Activated naive CD8-positive, alpha-beta T cell treated with anti-CD3 and anti-CD28 coated beads, Interleukin-2, amount 50 U/mL, for 24 hours (primary cell): ENCODE measurements at regions not wholly inside any gene's neighbourhood (a gene's known extent, or its start where the extent isn't known, plus 50 kb on each side); places are given as distances from the start of the nearest gene placed in this dataset.
"Not testable (repeated sequence)": the region's sequence is repeated elsewhere in the genome, so short reads cannot be mapped to it uniquely, and the experiment has no call there.

Experiments
- ATAC-seq: fragments of 150-1000 bp; cut with Tn5 transposase; one replicate; pipeline ENCODE4 v1.10.0; 2021
- DNase-seq: peaks from one replicate; pipeline ENCODE4 v3.0.0; 2021
- H3K27ac Mint-ChIP-seq: one replicate; pipeline ENCODE4 v1.8.0; 2021; ENCODE audit warnings: mild to moderate bottlenecking, mixed read lengths
- H3K27me3 Mint-ChIP-seq: one replicate; pipeline ENCODE4 v1.8.0; 2021; ENCODE audit warnings: mixed read lengths
- H3K36me3 Mint-ChIP-seq: one replicate; pipeline ENCODE4 v1.8.0; 2021; ENCODE audit warnings: low read depth, mixed read lengths
- H3K4me1 Mint-ChIP-seq: one replicate; pipeline ENCODE4 v1.8.0; 2021; ENCODE audit warnings: mixed read lengths
- H3K4me3 Mint-ChIP-seq: one replicate; pipeline ENCODE4 v1.8.0; 2021; ENCODE audit warnings: mild to moderate bottlenecking, moderate library complexity, mixed read lengths
- H3K9me3 Mint-ChIP-seq: one replicate; pipeline ENCODE4 v1.8.0; 2021; ENCODE audit warnings: mixed read lengths

DNA sequence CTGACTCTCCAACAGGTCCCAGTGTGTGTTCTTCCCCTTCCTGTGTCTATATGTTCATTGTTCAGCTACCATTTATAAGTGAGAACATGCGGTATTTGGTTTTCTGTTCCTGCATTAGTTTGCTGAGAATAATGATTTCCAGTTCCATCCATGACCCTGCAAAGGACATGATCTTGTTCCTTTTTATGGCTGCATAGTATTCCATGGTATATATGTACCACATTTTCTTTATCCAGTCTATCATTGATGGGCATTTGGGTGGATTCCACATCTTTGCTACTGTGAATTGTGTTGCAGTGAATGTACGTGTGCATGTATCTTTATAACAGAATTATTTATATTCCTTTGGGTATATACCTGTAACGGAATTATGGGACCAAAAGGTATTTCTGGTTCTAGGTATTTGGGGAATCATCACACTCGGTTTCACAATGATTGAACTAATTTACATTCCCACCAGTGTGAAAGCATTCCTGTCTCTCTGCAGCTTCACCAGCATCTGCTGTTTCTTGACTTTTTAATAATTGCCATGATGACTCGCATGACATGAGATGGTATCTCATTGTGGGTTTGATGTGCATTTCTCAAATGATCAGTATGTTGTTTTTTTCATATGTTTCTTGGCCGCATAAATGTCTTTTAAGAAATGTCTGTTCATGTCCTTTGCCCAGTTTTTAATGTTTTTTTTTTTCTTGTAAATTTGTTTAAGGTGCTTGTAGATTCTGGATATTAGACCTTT, 60.2 kb downstream of the LSMEM1 start:
- Mint-ChIP-seq H3K27ac (no peak overlapping the region), H3K27me3 (peaks cover 25% of the 10 kb centered on the region), H3K36me3 (no peaks in the 10 kb centered on the region), H3K9me3 (peaks cover 6% of the 10 kb centered on the region), H3K4me3 (no peak overlapping the region), H3K4me1 (no peaks in the 10 kb centered on the region)
- ATAC-seq: no peak
- no peak for DNase-seq

DNA sequence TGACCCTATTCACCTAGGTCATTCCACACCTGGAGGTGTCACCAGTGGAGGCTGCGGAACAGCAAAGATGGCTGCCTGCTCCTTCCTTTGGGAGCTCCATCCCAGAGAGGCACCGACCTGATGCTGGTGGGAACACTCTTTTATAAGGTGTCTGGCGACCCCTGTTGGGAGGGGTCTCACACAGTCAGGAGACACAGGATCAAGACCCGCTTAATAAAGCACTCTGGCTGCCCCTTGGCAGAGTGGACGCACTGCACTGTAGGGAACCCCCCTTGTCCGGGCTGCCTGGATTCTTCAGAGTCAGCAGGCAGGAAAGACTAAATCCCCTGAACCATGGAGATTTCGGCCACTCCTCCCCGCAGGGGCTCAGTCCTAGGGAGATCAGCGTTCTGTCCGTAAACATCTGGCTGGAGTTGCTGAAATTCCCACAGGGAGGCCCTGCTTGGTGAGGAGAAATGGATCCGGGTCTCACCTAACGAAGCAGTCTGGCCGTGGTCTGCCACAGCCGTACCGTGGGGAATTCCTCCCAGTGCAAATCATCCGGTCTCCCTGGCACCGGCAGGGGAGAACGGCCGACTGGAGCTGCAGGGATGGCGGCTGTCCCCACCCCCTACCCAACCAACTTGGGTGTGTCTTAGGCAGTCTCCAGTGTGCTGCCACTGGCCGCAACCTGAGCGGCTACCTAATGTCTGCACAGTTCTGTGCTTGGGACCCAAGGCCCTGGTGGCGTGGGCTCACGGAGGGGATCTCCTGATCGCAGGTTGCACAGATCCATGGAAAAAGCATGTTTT, 66.1 kb downstream of the LSMEM1 start:
- H3K27me3 Mint-ChIP-seq: peaks cover 17% of the 10 kb centered on the region
- H3K36me3 Mint-ChIP-seq: no peaks in the 10 kb centered on the region
- DNase-seq (no peak), ATAC-seq (peak; percentile 28)
- peaks cover 6% of the 10 kb centered on the region for H3K9me3 Mint-ChIP-seq
- no peak overlapping the region for H3K4me3 Mint-ChIP-seq
- no peak overlapping the region for H3K27ac Mint-ChIP-seq
- no peaks in the 10 kb centered on the region for H3K4me1 Mint-ChIP-seq

DNA sequence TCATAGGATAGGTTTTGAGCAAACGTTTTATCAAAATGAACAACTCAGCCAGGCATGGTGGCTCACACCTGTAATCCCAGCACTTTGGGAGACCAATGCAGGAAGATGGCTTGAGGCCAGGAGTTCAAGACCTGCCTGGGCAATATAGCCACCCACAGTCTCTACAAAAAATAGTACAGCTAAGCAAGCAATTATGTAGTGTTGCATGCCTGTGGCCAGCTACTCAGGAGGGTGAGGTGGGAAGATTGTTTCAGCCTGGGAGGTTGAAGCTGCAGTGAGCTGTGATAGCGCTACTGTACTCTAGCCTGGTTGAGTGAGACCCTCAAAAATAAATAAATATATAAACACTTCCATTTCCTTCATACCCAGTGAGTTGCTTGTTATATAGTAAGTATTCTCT, 67.1 kb downstream of the LSMEM1 start:
- no peak overlapping the region for H3K4me3 Mint-ChIP-seq
- no peak overlapping the region for H3K27ac Mint-ChIP-seq
- ATAC-seq (no peak), DNase-seq (no peak)
- peaks cover 6% of the 10 kb centered on the region for H3K9me3 Mint-ChIP-seq
- H3K27me3 Mint-ChIP-seq: peaks cover 17% of the 10 kb centered on the region
- no peaks in the 10 kb centered on the region for H3K4me1 Mint-ChIP-seq
- H3K36me3 Mint-ChIP-seq: no peaks in the 10 kb centered on the region

DNA sequence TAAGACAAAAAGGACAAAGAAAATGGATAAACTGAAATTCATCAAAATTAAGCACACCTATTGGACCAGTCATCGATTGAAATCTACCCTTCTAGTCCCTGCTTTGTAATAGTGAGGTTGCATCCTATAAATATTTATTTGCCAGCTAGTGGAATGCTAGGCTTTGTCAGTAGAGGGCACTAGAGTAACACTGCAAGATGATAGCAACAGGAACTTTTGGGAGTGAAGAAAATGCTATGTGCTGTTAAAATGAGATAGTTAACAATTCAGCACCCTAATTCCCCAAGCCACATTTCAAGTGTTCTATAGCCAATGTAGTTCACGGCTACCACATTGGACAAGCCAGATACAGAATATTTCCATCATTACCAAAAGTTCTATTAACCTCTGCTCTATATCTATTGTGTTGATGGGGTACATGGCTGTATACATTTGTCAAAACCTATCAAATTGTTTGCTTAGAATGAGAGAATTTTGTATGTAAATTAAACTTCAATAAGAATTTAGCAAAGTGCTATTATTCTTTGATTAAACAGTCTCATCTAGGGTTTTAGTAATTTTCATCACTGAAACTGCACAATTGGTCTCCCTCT, 69.8 kb downstream of the LSMEM1 start:
- Mint-ChIP-seq H3K4me3 (no peak overlapping the region), H3K36me3 (no peaks in the 10 kb centered on the region), H3K9me3 (no peaks in the 10 kb centered on the region), H3K27ac (no peak overlapping the region), H3K27me3 (peaks cover 7% of the 10 kb centered on the region), H3K4me1 (no peaks in the 10 kb centered on the region)
- peak; percentile 68 for ATAC-seq
- DNase-seq: no peak

DNA sequence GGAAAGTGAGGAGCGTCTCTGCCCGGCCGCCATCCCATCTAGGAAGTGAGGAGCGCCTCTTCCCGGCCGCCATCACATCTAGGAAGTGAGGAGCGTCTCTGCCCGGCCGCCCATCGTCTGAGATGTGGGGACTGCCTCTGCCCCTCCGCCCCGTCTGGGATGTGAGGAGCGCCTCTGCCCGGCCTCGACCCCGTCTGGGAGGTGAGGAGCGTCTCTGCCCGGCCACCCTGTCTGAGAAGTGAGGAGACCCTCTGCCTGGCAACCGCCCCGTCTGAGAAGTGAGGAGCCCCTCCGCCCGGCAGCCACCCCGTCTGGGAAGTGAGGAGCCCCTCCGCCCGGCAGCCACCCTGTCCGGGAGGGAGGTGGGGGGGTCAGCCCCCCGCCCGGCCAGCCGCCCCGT, 70.7 kb downstream of the LSMEM1 start:
- not testable (repeated sequence) for H3K4me3 Mint-ChIP-seq, H3K27me3 Mint-ChIP-seq, DNase-seq, H3K4me1 Mint-ChIP-seq, H3K36me3 Mint-ChIP-seq, H3K27ac Mint-ChIP-seq, H3K9me3 Mint-ChIP-seq, ATAC-seq

DNA sequence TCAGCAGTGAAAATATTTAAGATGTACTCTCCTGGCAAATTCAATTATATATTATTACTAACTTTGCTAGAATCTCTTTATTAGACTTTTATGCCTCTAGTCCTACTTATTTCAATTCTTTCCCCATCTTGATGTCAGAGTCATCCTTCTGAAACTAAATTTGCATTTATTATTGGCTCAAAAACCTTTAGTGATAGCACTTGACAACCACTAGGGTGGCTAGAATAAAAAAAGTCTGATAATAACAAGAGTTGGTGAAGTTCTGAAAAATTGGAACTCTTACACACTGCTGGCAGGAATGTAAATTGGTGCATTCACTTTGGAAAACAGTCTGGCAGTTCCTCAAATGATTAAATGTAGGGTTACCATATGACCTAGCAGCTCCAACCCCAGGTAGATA, 73.8 kb downstream of the LSMEM1 start:
- H3K4me3 Mint-ChIP-seq: no peak overlapping the region
- H3K27ac Mint-ChIP-seq: no peak overlapping the region
- no peaks in the 10 kb centered on the region for H3K36me3 Mint-ChIP-seq
- no peaks in the 10 kb centered on the region for H3K27me3 Mint-ChIP-seq
- DNase-seq: no peak
- no peak for ATAC-seq
- no peaks in the 10 kb centered on the region for H3K9me3 Mint-ChIP-seq
- H3K4me1 Mint-ChIP-seq: peaks cover 13% of the 10 kb centered on the region

DNA sequence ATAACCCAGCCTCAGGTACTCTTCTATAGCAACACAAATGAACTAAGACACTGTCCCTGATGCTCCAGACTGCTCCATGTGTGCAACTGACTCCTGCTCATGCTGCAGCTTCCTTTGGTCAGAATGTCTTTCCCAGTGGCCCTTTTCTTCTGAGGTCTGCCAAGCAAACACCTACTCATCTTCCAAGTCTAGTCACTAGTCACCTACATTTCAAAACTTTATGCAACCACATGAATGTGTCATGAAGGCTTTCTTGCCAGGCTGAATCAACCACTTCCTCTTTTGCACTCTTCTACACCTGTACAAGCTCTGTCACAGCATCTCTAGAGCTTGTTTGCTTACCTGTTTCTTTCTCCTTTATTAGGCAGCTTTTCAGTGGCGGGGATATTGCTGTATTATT, 75.8 kb downstream of the LSMEM1 start:
- Mint-ChIP-seq H3K36me3 (no peaks in the 10 kb centered on the region), H3K27ac (no peak overlapping the region), H3K9me3 (no peaks in the 10 kb centered on the region), H3K4me1 (peaks cover 18% of the 10 kb centered on the region), H3K4me3 (no peak overlapping the region), H3K27me3 (peaks cover 2% of the 10 kb centered on the region)
- ATAC-seq (peak; percentile 94), DNase-seq (no peak)

DNA sequence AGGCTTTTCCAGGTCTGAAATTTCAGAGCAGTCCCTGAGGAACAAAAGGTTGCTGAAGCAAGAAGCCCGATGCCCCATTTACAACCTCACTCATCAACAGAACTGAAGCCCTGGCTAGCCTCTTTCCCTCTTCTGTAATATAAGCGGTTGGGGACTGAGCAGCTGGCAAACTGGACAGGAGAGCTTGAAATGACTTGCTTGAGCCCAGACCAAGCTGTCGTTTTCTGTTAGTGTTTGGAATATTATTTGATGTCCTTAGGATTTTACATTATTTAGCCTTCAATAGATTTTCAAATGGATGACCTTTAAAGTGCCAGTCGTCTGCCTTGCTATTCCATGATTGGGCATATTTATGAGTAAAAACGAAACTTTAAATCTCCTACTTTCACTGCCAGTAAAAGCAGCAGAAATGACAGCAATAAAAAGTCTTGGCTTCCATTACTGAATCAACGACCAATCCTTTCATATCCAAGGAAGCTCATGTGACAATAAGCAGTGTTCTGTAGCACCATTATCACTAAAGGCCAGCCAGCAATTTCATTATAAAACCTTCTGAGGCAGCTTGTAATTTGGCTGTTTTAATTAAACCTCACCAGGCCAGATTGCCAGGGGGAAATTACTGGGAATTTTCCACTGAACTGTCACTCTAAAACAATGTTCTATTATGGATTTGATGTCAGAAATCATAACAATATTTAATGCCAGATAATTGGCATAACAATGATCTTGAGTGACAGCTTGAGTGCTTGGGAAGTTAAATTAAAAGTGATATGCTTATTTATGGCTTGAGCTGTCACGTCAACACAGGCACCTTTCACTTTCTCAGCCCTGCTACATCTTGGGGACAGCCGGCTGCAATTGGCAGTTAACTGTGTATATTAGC, 85.9 kb downstream of the LSMEM1 start:
- Mint-ChIP-seq H3K27me3 (peaks cover 2% of the 10 kb centered on the region), H3K36me3 (no peaks in the 10 kb centered on the region), H3K4me3 (no peak overlapping the region), H3K9me3 (no peaks in the 10 kb centered on the region), H3K4me1 (no peaks in the 10 kb centered on the region), H3K27ac (no peak overlapping the region)
- ATAC-seq (no peak), DNase-seq (no peak)

DNA sequence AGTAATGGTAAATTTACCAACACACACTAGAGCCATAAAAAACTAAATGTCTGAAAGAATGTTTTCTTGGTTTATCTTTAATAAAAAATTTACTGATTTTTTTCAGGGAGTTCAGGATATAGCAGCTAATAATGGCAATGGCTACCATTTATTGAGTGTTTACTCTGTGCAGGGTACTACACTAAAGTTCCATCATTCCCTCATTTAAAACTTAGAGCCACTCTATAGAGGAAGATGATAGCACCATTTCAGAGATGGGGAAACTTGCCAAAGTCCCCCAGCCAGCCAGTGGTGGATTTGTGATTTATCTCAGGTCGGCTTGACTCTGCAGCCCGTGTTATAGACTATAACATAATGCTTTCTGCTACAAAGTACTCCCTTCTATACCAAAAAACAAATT, 86.6 kb downstream of the LSMEM1 start:
- no peak overlapping the region for H3K27ac Mint-ChIP-seq
- H3K4me3 Mint-ChIP-seq: no peak overlapping the region
- H3K36me3 Mint-ChIP-seq: no peaks in the 10 kb centered on the region
- ATAC-seq (no peak), DNase-seq (no peak)
- H3K9me3 Mint-ChIP-seq: no peaks in the 10 kb centered on the region
- peaks cover 2% of the 10 kb centered on the region for H3K27me3 Mint-ChIP-seq
- H3K4me1 Mint-ChIP-seq: peaks cover 4% of the 10 kb centered on the region

DNA sequence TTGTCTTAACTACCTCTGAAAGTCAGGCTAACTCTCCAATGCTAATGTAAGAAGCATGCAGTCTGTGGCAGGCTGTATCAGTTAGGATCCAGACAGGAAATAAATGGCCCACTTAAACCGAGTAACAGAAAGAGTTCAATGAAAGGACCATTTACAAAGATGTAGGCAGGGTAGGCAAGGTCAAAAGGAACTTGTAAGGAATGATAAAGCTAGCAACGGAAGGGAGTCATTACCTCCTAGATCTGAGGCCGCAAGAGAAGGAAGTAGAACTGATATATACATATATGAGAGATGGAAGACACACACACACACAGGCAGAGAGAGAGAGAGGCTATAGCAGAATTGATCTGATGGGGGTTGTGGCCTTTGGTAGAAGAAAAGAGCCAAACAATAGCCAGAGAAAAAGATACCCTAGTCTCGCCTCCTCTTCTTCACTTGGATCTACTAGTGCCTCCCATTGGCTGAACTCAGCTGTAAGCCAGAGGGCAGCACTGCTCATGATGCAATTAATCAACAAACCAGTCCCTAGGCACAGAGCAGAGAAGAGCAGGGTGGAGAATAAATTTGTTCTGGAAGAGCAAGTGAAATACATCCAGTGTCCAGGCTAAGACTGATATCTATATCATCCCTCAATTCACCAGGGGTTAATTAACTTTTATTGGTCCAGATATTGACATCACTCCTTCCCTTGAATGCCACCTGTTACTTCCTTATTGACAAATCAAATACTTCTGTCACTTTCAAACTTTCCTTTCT, 91.2 kb downstream of the LSMEM1 start:
- H3K4me1 Mint-ChIP-seq: peaks cover 14% of the 10 kb centered on the region
- H3K36me3 Mint-ChIP-seq: no peaks in the 10 kb centered on the region
- no peak overlapping the region for H3K27ac Mint-ChIP-seq
- peaks cover 11% of the 10 kb centered on the region for H3K9me3 Mint-ChIP-seq
- no peak for DNase-seq
- no peak overlapping the region for H3K4me3 Mint-ChIP-seq
- peak; percentile 33 for ATAC-seq
- H3K27me3 Mint-ChIP-seq: no peaks in the 10 kb centered on the region

DNA sequence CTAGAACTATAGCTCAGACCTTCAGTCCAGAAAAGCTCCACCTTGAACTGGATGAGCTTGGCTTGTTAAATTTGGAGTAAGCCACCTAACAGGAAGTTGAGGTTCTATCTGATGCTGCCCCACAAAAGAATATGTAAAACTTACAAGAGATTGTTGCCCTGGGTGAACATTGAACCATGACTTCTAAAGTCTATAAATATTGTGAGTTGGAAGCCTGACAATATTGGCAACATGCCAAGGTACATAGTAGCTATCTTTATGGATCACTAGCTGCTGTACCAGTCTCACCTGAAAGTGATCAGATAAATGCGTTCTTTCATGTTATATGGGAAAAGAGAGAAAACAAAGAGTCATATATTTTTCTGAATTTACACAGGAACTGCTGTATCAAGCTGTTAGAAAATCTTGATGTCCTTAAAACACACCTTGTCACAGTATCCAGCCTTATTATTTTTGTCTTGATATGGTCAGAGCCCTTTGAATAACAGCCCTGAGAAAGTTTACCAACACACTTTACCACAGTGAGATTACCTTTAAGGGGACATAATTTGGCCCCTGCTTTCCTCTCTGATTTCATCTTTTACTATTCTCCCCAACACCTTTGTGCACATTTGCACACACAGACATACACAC, 92.0 kb downstream of the LSMEM1 start:
- peaks cover 14% of the 10 kb centered on the region for H3K4me1 Mint-ChIP-seq
- H3K4me3 Mint-ChIP-seq: no peak overlapping the region
- ATAC-seq (no peak), DNase-seq (no peak)
- H3K27ac Mint-ChIP-seq: no peak overlapping the region
- H3K27me3 Mint-ChIP-seq: no peaks in the 10 kb centered on the region
- peaks cover 11% of the 10 kb centered on the region for H3K9me3 Mint-ChIP-seq
- no peaks in the 10 kb centered on the region for H3K36me3 Mint-ChIP-seq

DNA sequence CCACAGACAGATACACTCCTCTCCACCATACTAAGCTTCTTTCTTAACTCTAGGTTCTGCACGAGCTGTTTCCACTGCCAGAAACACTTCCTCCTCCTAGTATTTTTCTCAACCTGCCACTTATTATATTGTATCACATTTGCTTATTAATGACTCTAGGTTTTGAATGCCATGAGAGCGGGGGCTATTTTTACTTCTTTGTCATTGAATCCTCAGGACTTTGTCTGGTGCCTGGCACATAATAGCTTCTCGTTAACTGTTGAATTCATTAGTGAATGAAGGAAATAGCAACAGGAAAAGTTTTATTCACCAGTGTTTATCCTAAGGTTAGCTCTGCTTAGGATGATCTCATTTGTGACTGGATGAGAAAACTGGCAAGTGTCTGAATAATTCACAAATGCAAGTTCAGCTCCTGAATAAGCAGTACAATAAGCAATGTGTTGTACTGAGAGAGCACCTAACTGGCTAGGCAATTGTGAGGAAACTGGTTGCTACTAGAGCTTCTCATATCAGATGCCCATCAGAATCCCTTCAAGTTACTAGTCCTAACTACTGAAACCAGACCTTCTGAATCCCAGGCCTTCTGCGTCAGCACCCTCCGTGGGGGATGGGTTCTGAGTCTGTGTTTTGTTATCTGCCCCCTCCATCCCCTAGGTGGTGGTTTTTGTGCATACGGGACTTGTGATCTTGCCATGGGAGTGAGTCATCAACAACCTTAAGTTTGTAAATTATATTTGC, 92.7 kb downstream of the LSMEM1 start:
- no peak overlapping the region for H3K4me3 Mint-ChIP-seq
- peaks cover 11% of the 10 kb centered on the region for H3K9me3 Mint-ChIP-seq
- ATAC-seq: no peak
- no peak overlapping the region for H3K27ac Mint-ChIP-seq
- H3K36me3 Mint-ChIP-seq: no peaks in the 10 kb centered on the region
- no peak for DNase-seq
- H3K4me1 Mint-ChIP-seq: peaks cover 14% of the 10 kb centered on the region
- no peaks in the 10 kb centered on the region for H3K27me3 Mint-ChIP-seq

DNA sequence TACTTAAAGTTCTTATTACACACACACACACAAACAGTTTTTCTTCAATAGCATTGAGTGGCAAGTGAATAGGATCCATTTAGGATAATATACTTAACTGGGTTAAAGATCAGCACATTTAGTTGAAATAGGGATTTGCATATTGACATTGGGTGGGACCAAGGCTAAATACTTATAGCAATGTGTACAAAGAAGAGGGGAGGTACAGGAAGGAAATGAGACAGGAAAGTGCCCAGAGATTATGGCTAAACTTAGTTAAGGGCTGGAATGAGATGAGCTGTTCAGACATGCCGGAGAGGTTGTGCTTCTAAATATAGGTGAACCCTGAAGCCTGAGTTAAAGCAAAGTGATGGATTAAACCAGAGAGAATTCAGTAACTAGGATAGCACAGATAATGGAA, 95.1 kb downstream of the LSMEM1 start:
- H3K9me3 Mint-ChIP-seq: peaks cover 11% of the 10 kb centered on the region
- no peaks in the 10 kb centered on the region for H3K36me3 Mint-ChIP-seq
- H3K27me3 Mint-ChIP-seq: no peaks in the 10 kb centered on the region
- H3K27ac Mint-ChIP-seq: no peak overlapping the region
- ATAC-seq (no peak), DNase-seq (no peak)
- peaks cover 14% of the 10 kb centered on the region for H3K4me1 Mint-ChIP-seq
- H3K4me3 Mint-ChIP-seq: no peak overlapping the region
